Type B pancreatic cell (in vitro differentiated cells): ENCODE measurements at regions not wholly inside any gene's neighbourhood (a gene's known extent, or its start where the extent isn't known, plus 50 kb on each side); places are given as distances from the start of the nearest gene placed in this dataset.

Source experiments
- DNase-seq: peaks from one replicate; pipeline ENCODE4 v3.0.0; 2021; ENCODE audit warnings: mixed read lengths; ENCODE audit not compliant: unreplicated experiment; ENCODE audit errors: extremely low spot score
- H3K27ac Mint-ChIP-seq: 2 replicates; pipeline ENCODE4 v1.8.0; 2021; ENCODE audit warnings: mild to moderate bottlenecking, mixed read lengths
- H3K27me3 Mint-ChIP-seq: 2 replicates; pipeline ENCODE4 v1.8.0; 2021; ENCODE audit warnings: mixed read lengths
- H3K36me3 Mint-ChIP-seq: 2 replicates; pipeline ENCODE4 v1.8.0; 2021; ENCODE audit warnings: mixed read lengths
- H3K4me1 Mint-ChIP-seq: one replicate; pipeline ENCODE4 v1.8.0; 2021; ENCODE audit warnings: mixed read lengths; ENCODE audit not compliant: unreplicated experiment
- H3K4me3 Mint-ChIP-seq: 2 replicates; pipeline ENCODE4 v1.8.0; 2021; ENCODE audit warnings: mild to moderate bottlenecking, mixed read lengths
- H3K9me3 Mint-ChIP-seq: 2 replicates; pipeline ENCODE4 v1.8.0; 2021; ENCODE audit warnings: mixed read lengths
- TF ChIP-seq, protein P1 (sequence below): fragments of 200-600 bp; sonication (generic); conservative IDR thresholded peaks from 2 replicates; pipeline ENCODE4 v1.5.0; 2021; ENCODE audit warnings: antibody characterized with exemption, mild to moderate bottlenecking

DNA sequence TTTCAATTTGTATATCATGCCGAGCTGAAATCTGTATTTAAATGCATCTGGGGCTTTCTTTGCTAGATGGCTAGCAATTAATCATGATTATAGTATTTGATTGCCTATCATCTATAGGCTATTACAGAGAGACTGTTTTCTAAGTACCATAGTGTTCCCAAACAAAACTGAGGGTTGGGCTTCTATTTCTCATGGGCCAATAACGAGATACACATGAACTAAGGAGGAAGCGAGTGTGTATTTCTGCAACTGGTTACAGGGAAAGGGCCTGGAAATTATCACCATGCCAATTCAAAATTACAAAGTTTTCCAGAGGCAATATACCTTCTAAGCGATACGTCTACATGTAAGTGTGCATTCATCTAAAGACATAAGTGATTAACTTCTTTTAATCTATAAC lies 744.5 kb upstream of the BRINP3 start:
- H3K9me3 Mint-ChIP-seq: peaks cover 8% of the 10 kb centered on the region
- no peak for DNase-seq
- no peak overlapping the region for H3K4me3 Mint-ChIP-seq
- H3K36me3 Mint-ChIP-seq: no peaks in the 10 kb centered on the region
- H3K27me3 Mint-ChIP-seq: no peaks in the 10 kb centered on the region
- TF ChIP-seq, protein P1, sequence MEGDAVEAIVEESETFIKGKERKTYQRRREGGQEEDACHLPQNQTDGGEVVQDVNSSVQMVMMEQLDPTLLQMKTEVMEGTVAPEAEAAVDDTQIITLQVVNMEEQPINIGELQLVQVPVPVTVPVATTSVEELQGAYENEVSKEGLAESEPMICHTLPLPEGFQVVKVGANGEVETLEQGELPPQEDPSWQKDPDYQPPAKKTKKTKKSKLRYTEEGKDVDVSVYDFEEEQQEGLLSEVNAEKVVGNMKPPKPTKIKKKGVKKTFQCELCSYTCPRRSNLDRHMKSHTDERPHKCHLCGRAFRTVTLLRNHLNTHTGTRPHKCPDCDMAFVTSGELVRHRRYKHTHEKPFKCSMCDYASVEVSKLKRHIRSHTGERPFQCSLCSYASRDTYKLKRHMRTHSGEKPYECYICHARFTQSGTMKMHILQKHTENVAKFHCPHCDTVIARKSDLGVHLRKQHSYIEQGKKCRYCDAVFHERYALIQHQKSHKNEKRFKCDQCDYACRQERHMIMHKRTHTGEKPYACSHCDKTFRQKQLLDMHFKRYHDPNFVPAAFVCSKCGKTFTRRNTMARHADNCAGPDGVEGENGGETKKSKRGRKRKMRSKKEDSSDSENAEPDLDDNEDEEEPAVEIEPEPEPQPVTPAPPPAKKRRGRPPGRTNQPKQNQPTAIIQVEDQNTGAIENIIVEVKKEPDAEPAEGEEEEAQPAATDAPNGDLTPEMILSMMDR: no peak
- H3K4me1 Mint-ChIP-seq: no peaks in the 10 kb centered on the region
- no peak overlapping the region for H3K27ac Mint-ChIP-seq

DNA sequence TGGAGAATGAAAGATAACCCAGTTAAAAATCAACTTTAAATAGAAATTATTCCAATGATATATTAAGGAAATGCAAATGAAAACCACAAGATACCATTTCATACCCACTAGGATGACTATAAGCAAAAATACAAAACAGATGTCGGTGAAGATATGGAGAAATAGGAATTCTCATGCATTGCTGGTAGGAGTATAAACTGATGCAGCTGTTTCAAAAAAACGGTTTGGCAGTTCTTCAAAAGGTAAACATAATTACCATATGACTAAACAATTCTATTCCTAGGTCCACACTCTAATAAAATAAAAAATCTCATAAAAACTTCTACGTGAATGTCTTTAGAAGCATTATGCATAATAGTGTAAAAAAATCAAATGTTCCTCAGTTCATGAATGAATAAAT lies 763.3 kb upstream of the BRINP3 start:
- H3K27ac Mint-ChIP-seq: no peak overlapping the region
- H3K4me1 Mint-ChIP-seq: no peaks in the 10 kb centered on the region
- TF ChIP-seq, protein P1: no peak
- no peaks in the 10 kb centered on the region for H3K36me3 Mint-ChIP-seq
- DNase-seq: no peak
- H3K27me3 Mint-ChIP-seq: no peaks in the 10 kb centered on the region
- H3K4me3 Mint-ChIP-seq: no peak overlapping the region
- H3K9me3 Mint-ChIP-seq: no peaks in the 10 kb centered on the region

DNA sequence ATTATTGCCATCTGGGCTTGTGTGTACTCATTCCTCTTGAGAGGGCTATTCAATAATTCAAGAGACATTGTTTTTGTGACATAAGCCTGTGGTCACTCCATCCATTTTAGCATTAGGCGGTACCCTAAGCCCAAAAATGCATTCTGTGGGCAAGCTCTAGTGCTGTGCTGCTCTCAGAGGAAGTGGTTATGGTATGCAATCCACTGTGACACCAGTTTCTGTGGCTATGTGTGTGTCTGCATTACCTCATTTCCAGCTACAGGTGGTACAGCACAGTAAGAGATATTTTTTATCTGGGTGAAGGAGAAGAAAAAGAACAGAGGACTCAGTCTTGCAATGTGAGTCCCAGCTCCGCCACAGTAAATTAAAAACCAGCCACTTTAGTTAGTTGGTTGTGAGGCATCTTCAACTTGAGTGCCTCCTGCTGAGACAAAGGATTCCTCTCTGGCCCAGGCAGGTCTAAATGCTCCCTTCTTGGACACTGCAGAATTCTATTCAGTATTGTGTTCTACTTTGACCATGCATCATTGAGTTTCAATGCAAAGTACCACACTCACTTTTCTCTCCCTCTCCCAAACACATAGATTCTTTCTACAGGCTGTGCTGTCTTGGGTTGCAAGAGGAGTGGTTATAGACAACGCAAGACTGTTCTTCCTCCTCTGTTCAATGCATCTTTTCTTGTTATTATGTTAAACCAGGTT lies 777.8 kb upstream of the BRINP3 start:
- H3K4me1 Mint-ChIP-seq: no peaks in the 10 kb centered on the region
- H3K4me3 Mint-ChIP-seq: no peak overlapping the region
- DNase-seq: no peak
- no peak overlapping the region for H3K27ac Mint-ChIP-seq
- H3K36me3 Mint-ChIP-seq: no peaks in the 10 kb centered on the region
- H3K9me3 Mint-ChIP-seq: no peaks in the 10 kb centered on the region
- H3K27me3 Mint-ChIP-seq: no peaks in the 10 kb centered on the region
- TF ChIP-seq, protein P1: no peak

DNA sequence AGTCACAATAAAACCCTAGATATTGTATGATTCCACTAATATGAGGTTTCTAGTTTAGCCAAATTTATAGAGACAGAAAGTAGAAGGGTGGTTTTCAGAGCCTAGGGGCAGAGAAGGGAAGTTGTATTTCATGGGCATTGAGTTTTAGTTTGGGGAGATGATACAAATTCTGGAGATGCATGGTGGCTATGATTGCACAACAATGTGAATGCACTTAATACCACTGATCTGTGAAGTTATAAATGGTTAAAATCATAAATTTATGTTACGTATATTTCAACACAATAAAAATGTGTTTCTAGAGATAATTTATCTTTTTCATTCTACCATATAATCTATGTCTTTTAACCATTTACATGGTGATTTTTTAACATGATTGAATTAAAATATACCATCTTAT lies 779.3 kb upstream of the BRINP3 start:
- Mint-ChIP-seq H3K4me1 (no peaks in the 10 kb centered on the region), H3K36me3 (no peaks in the 10 kb centered on the region), H3K4me3 (no peak overlapping the region), H3K27me3 (no peaks in the 10 kb centered on the region), H3K9me3 (no peaks in the 10 kb centered on the region), H3K27ac (no peak overlapping the region)
- TF ChIP-seq, protein P1: no peak
- DNase-seq: no peak

DNA sequence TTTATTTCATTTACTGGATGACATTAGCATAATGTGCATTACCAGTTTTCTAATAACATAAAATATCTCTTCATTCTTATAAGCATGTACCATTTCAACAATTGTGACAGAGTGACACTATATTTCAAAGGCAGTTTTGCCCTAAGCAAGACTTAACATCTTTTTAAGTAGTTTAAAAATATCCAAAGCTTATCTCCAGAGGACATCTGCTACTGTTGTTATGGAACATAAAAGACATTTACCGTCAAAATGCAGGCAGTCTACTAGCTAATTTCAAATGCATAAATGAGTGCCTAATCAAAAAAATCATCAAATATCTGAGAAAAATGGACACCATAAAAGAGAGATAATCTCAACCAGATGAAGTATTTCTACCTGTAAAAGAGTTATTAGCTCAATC lies 782.4 kb upstream of the BRINP3 start:
- DNase-seq: no peak
- TF ChIP-seq, protein P1: no peak
- Mint-ChIP-seq H3K36me3 (no peaks in the 10 kb centered on the region), H3K4me3 (no peak overlapping the region), H3K9me3 (no peaks in the 10 kb centered on the region), H3K27ac (no peak overlapping the region), H3K27me3 (no peaks in the 10 kb centered on the region), H3K4me1 (no peaks in the 10 kb centered on the region)

DNA sequence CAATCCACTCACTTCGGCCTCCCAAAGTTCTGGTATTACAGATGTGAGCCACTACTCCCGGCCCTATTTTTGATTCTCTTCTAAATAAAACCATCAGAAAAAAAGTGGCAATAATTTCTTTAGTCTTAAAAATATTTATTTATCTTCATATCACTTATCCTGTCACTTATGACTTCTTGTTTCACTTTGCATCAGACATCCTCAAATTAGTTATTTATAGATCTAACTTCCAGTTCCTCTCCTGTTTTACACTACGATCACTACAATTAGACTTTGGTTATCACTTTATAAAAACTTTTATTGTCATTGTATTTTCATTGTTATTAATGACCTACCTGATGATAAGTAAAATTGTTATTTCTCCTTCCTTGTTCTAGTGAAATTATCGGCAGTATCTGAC lies 783.4 kb upstream of the BRINP3 start:
- TF ChIP-seq, protein P1: no peak
- H3K4me1 Mint-ChIP-seq: no peaks in the 10 kb centered on the region
- H3K9me3 Mint-ChIP-seq: no peaks in the 10 kb centered on the region
- H3K27ac Mint-ChIP-seq: no peak overlapping the region
- no peaks in the 10 kb centered on the region for H3K36me3 Mint-ChIP-seq
- H3K27me3 Mint-ChIP-seq: no peaks in the 10 kb centered on the region
- DNase-seq: no peak
- H3K4me3 Mint-ChIP-seq: no peak overlapping the region
